ENCODE measurements at regions not wholly inside any gene's neighbourhood (a gene's known extent, or its start where the extent isn't known, plus 50 kb on each side); places are given as distances from the start of the nearest gene placed in this dataset.

DNA sequence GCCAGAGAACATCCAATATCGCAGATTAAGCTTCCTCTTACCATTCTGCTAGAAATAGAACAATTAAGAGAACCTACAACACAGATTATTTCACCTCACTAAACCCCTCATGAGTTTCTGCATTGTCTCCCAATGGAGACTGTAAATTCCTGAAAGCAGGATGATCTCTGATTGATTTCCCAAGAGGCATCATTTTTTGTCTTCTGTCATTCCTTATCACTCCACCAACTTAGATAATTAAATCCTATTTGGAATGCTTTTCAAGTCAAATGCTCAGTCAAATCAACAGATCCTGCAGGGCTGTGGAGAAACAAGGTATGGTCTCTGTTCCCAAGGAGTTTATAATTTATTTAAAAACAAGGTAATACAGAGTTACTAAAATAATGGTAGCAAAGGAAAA, 161.5 kb downstream of the MTERF1 start:
- TF ChIP-seq, protein P1, sequence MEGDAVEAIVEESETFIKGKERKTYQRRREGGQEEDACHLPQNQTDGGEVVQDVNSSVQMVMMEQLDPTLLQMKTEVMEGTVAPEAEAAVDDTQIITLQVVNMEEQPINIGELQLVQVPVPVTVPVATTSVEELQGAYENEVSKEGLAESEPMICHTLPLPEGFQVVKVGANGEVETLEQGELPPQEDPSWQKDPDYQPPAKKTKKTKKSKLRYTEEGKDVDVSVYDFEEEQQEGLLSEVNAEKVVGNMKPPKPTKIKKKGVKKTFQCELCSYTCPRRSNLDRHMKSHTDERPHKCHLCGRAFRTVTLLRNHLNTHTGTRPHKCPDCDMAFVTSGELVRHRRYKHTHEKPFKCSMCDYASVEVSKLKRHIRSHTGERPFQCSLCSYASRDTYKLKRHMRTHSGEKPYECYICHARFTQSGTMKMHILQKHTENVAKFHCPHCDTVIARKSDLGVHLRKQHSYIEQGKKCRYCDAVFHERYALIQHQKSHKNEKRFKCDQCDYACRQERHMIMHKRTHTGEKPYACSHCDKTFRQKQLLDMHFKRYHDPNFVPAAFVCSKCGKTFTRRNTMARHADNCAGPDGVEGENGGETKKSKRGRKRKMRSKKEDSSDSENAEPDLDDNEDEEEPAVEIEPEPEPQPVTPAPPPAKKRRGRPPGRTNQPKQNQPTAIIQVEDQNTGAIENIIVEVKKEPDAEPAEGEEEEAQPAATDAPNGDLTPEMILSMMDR (IDR thresholded peaks at IDR 0.05) = no peak
- TF ChIP-seq EZH2 (IDR thresholded peaks at IDR 0.05; ENCODE audit: borderline replicate concordance, insufficient read depth, low read depth, low read length, poor library complexity, severe bottlenecking) = no peak
